ENCODE measurements at regions not wholly inside any gene's neighbourhood (a gene's known extent, or its start where the extent isn't known, plus 50 kb on each side); places are given as distances from the start of the nearest gene placed in this dataset.

DNA sequence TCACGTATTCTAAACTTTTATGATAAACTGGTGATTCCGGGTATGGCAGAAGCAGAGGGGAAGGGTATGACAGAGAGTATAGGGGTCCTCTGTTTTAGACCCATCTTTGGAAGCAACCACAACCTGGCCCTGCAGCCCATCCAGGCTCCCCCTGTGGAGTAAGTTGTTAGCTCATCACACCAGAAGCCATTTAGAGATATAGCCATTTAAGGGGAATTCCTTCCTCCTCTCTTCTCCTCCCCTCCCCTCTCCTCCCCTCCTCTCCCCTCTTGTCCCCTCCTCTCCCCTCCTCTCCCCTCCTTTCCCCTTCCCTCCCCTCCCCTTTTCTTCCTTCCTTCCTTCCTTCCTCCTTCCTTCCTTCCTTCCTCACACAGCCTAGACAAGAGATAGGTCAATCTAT lies 197.3 kb upstream of the LDB2 start:
- Histone ChIP-seq H3K9me3 (replicated peaks in 1 of 2; ENCODE audit: control insufficient read depth in 1 of 2, insufficient read depth in 1 of 2, low read length in 2 of 2) (no peaks in the 10 kb centered on the region), H2AFZ (ENCODE audit: insufficient read depth, low read depth, low read length, poor library complexity, severe bottlenecking) (no peak overlapping the region), H3K36me3 (replicated peaks in 1 of 2; ENCODE audit: control insufficient read depth in 1 of 2, insufficient read depth in 2 of 2, low read length in 2 of 2) (no peaks in the 10 kb centered on the region), H3K9ac (ENCODE audit: insufficient read depth, low read length, poor library complexity, severe bottlenecking) (no peak overlapping the region), H3K4me2 (replicated peaks; ENCODE audit: extremely low read depth, low read length, poor library complexity, severe bottlenecking) (no peak overlapping the region), H3K27ac (ENCODE audit: low read depth in 1 of 2, low read length in 2 of 2) (no peak overlapping the region), H3K4me3 (replicated peaks in 1 of 3; ENCODE audit: low read depth in 2 of 3, low read length in 3 of 3) (no peak overlapping the region), H3K4me1 (ENCODE audit: control insufficient read depth in 1 of 2, insufficient read depth in 2 of 2, low read length in 2 of 2) (no peaks in the 10 kb centered on the region), H4K20me1 (ENCODE audit: insufficient read depth, low read length) (no peaks in the 10 kb centered on the region), H3K27me3 (ENCODE audit: control insufficient read depth in 2 of 2, insufficient read depth in 2 of 2, low read length in 2 of 2) (no peaks in the 10 kb centered on the region), H3K79me2 (ENCODE audit: insufficient read depth, low read length) (no peaks in the 10 kb centered on the region)
- no peak for DNase-seq
- Mint-ChIP-seq H3K27ac (no peak overlapping the region), H3K27me3 (ENCODE audit: low read depth in 3 of 3) (peaks cover 0 to 6% (median 0%) of the 10 kb centered on the region in 3 donors), H3K9me3 (peaks cover 0 to 9% (median 0%) of the 10 kb centered on the region in 7 donors), H3K4me3 (no peak overlapping the region), H3K36me3 (no peaks in the 10 kb centered on the region), H3K4me1 (no peaks in the 10 kb centered on the region)
- TF ChIP-seq CTCF (IDR thresholded peaks at IDR 0.05), result no peak
- intact Hi-C loops (cut with micrococcal nuclease), result no loop called here
- WGBS (ENCODE audit: insufficient coverage), result no CpG with 5 or more reads among the region's 2 CpGs

- no peak for DNase-seq
- no peak for TF ChIP-seq CTCF (IDR thresholded peaks at IDR 0.05)
- Mint-ChIP-seq H3K4me3 (no peak overlapping the region), H3K27me3 (ENCODE audit: low read depth in 3 of 3) (peaks cover 0 to 6% (median 0%) of the 10 kb centered on the region in 3 donors), H3K27ac (no peak overlapping the region), H3K4me1 (no peaks in the 10 kb centered on the region), H3K9me3 (peaks cover 0 to 9% (median 0%) of the 10 kb centered on the region in 7 donors), H3K36me3 (no peaks in the 10 kb centered on the region)
- H3K4me2 ChIP-seq (replicated peaks; ENCODE audit: extremely low read depth, low read length, poor library complexity, severe bottlenecking), result no peak overlapping the region
- no peak overlapping the region for H2AFZ ChIP-seq (ENCODE audit: insufficient read depth, low read depth, low read length, poor library complexity, severe bottlenecking)
- H3K79me2 ChIP-seq (ENCODE audit: insufficient read depth, low read length), result no peaks in the 10 kb centered on the region
- no peaks in the 10 kb centered on the region for H3K36me3 ChIP-seq (replicated peaks in 1 of 2; ENCODE audit: control insufficient read depth in 1 of 2, insufficient read depth in 2 of 2, low read length in 2 of 2)
- no peaks in the 10 kb centered on the region for H3K27me3 ChIP-seq (ENCODE audit: control insufficient read depth in 2 of 2, insufficient read depth in 2 of 2, low read length in 2 of 2)
- intact Hi-C loops (cut with micrococcal nuclease), result no loop called here
- H3K9me3 ChIP-seq (replicated peaks in 1 of 2; ENCODE audit: control insufficient read depth in 1 of 2, insufficient read depth in 1 of 2, low read length in 2 of 2), result no peaks in the 10 kb centered on the region
- no CpG with 5 or more reads among the region's 3 CpGs for WGBS (ENCODE audit: insufficient coverage)
- H3K4me1 ChIP-seq (ENCODE audit: control insufficient read depth in 1 of 2, insufficient read depth in 2 of 2, low read length in 2 of 2), result no peaks in the 10 kb centered on the region
- H4K20me1 ChIP-seq (ENCODE audit: insufficient read depth, low read length), result no peaks in the 10 kb centered on the region
- H3K9ac ChIP-seq (ENCODE audit: insufficient read depth, low read length, poor library complexity, severe bottlenecking), result no peak overlapping the region
- no peak overlapping the region for H3K4me3 ChIP-seq (replicated peaks in 1 of 3; ENCODE audit: low read depth in 2 of 3, low read length in 3 of 3)
- H3K27ac ChIP-seq (ENCODE audit: low read depth in 1 of 2, low read length in 2 of 2), result no peak overlapping the region
Observed at GRCh38 chr4:17094876-17095210, 196.4 kb upstream of the LDB2 start.
